CD4-positive, alpha-beta T cell treated with Interleukin-4 for 4 hours (primary cell): ENCODE measurements at regions not wholly inside any gene's neighbourhood (a gene's known extent, or its start where the extent isn't known, plus 50 kb on each side); places are given as distances from the start of the nearest gene placed in this dataset.
"Not testable (repeated sequence)": the region's sequence is repeated elsewhere in the genome, so short reads cannot be mapped to it uniquely, and the experiment has no call there.

ENCODE experiments used
- DNase-seq: peaks from one replicate; pipeline ENCODE4 v3.0.0-alpha.2; 2020

DNA sequence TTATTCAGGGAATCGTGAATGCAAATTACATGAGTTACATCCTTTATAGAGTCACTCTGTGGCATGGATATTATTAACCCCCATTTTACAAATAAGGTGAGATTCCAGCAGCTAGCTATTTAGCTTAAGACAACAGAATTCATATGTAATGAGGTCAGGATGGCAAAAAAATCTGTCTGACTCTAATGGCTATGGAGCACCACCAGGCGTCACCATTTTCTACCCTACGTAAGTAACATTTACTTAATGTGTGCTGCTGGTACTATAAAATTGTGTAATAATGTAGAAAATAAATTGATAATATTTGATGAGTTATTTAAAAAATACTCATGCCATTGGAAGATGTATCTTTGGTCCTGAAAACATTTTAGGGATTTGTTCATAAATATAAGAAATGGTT, 2040.1 kb upstream of the LRRTM1 start:
- DNase-seq, result no peak

GRCh38 chr2:82342356-82342755, 2037.8 kb upstream of the LRRTM1 start:
- no peak for DNase-seq

DNA sequence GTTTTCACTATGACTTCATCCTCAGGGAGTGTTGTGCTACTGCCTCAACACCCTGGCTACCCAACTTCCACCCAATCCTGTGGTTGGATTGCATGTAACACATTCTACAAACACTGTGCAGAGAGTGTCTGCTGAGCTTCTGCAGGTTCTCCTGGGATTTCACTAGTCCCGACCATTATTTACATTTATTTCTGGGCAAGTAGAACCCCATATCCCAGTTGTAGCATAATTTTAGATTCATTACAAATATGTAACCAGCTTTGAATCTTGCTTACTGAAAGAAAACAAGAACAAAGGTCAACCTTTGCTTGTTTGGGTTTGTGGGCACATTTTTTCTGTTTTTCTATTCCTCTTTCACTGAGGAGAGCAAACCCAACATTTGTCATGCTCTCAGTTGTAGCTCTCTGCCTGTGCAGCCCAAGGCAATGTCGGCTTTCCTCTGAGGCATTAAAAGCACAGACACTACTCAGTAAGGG, 2036.1 kb upstream of the LRRTM1 start:
- DNase-seq, result no peak

GRCh38 chr2:82339805-82340204, 2035.3 kb upstream of the LRRTM1 start:
- DNase-seq, result no peak

DNA sequence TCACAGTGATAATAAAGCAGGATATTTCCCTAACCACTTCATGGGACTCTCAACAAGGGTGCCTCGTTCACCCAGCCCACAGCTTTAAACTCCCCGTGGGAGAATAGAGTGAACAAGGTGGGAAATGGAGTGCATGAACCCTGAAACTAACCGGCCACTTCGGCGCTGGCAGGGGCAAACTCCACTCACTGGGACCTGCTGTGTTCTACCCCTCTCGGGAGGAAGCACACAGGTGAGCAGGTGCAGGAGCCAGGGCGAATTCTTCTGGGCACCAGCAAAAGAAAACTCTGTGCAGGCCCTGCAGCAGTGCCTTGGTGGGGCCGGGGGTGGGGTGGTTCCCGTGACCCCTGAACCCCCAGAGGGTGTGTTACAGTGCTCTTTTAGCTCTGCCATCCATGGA, 2029.1 kb upstream of the LRRTM1 start:
- no peak for DNase-seq

DNA sequence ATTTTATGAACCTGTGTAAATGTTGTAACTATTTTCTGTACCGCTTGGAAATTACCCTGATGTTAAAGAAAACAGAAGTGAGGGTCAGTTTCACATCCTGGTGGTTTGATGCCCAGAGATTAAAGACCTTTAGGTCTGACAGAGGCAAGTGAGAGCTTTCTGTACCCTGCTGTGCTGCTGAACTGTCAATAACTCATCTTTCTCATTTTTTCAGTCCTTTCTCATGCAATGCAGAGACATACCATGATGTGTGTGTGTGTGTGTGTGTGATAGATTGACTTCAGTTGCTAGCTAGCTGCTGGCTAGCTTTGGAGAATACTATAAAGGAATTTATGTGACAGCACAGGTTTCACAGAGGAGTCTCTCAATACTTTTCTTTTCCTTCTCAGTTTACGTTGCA, 2025.6 kb upstream of the LRRTM1 start:
- no peak for DNase-seq

GRCh38 chr2:82326180-82326767, 2021.7 kb upstream of the LRRTM1 start:
- not testable (repeated sequence) for DNase-seq

DNA sequence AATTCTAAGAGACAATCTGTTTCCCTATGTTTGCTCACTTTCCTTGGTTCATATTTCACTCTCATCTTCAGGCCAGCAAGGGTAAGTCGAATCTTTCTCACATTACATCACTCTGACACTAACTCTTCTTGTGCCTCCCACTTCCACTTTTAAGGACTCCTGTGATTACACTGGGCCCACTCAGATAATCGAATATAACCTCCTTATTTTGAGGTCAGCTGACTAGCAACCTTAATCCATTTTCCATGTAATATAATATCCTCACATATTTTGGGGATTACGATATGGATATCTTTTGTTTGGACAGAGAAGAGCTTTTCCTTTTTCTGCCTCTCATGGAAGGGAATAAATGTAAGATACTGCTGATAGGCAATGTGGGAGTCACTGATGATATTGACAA, 2015.7 kb upstream of the LRRTM1 start:
- DNase-seq, result no peak

GRCh38 chr2:82317012-82317411, 2012.5 kb upstream of the LRRTM1 start:
- no peak for DNase-seq

DNA sequence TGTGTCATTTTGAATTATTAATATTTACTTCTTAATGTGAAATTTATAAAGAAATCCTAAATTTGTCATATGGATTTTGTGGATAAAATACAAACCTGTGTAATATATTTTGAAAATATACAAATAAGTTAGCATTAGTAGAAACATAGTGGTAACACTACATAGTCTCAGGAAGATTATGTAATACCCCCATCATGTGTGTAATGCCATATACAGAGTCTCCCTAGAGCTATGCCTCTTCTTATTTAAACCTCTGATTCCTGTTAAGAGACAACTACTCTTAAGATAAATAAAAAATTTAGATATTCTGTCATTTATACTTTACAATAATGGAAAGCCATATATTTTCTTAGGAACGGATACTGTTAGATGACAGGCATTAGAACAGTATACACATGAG, 2012.0 kb upstream of the LRRTM1 start:
- no peak for DNase-seq

GRCh38 chr2:82314836-82315472, 2010.4 kb upstream of the LRRTM1 start:
- DNase-seq, result no peak

GRCh38 chr2:82307511-82307910, 2003.0 kb upstream of the LRRTM1 start:
- no peak for DNase-seq

DNA sequence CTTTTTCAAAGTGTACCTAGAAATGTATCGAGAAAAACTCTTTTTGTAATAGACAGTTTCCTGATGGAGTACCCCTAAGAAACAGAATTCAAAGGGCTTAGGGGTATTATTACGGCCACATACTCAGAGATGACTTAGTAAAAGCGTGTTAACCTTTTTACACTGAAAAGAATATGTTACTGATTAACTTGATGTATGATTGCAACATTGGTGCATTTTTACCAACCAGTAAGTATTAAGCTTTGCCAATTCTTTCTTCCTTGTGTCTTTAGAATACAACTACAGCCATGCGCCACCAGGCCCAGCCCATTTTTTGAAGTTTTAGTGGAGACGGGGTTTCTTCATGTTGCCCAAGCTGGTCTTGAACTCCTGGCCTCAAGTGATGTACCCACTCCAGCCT, 1997.0 kb upstream of the LRRTM1 start:
- no peak for DNase-seq

- no peak for DNase-seq
Observed at GRCh38 chr2:82289446-82289845, 1984.9 kb upstream of the LRRTM1 start.

GRCh38 chr2:82283075-82283474, 1978.5 kb upstream of the LRRTM1 start:
- DNase-seq, result no peak

DNA sequence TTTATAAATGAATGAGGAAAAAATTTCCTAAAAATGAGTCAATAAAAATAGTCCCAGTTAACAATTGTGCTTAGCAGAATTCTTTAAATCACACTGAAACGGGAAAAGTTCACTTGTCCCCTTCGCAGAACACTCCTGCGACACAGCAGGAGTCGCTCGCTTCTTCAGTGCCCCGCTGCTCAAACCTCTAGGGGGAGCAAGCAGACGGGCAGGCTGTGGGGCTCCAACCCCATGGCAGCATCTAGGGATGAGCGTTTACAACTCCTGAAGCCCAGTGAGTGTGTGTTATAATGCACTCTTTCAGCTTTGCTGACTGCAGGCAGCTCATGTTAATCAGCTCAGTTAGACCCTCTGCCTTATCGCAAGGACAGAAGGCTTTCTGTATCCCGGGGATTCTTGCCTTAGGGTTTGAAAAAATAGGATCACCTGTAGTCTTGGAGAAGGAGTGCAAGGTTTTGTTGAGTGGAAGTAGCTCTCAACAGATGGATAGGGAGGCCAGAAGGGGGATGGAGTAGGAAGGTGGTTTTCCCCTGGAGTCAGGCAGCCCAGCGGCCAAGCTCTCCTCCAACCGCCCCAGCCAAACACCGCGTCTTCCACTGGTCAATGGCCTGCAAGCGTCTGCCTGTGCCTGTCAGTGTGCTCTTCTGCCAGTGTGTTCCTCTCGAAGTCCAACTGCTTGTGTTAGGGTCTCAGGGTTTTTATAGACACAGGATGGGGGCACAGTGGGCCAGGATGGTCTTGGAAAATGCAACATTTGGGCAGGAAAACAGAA, 1977.7 kb upstream of the LRRTM1 start:
- DNase-seq, result no peak

- no peak for DNase-seq
Observed at GRCh38 chr2:82279367-82279766, 1974.8 kb upstream of the LRRTM1 start.

DNA sequence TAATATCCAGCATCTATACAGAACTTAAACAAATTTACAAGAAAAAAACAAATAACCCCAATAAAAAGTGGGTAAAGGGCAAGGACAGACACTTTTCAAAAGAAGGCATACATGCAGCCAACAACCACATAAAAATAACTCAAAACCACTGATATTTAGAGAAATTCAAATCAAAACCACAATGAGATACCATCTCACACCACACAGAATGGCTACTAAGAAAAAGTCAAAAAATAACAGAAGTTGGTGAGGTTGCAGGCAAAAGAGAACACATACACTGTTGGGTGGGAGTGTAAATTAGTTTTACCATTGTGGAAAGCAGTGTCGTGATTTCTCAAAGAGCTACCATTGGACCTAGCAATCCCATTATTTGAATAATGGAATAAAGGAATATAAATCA, 1973.9 kb upstream of the LRRTM1 start:
- no peak for DNase-seq

DNA sequence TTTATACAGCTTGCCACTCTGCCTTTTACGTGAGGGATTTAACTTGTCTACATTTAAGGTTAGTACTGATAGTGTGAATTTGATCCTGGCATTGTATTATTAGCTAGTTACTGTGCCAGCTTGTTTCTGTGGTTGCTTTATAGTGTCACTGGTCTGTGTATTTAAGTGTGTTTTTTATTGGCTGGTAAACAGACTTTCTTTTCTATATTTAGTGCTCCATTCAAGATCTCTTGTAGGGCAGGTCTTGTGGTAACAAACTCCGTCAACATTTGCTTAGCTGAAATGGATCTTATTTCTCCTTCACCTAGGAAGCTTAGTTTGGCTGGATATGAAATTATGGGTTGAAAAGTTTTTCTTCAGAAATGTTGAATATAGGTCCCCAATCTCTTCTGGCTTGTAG, 1971.0 kb upstream of the LRRTM1 start:
- no peak for DNase-seq

DNA sequence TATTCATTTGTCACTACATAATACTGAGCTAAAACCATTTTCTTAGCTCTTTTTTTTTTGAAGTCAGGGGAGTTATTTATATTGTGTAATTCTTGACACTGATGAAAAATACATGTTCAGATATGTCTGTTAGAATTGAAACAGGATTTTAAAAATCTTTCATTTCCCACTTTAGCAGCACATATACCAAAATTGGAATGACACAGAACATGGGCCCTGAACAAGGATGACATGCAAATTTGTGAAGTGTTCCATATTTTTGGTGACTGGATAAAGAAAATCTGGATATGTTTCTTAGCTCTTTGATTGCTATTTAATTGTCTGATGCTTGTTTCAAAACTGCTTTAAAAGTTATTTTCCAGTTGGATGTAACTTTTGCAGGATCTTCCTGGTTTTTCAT, 1963.9 kb upstream of the LRRTM1 start:
- DNase-seq, result no peak

DNA sequence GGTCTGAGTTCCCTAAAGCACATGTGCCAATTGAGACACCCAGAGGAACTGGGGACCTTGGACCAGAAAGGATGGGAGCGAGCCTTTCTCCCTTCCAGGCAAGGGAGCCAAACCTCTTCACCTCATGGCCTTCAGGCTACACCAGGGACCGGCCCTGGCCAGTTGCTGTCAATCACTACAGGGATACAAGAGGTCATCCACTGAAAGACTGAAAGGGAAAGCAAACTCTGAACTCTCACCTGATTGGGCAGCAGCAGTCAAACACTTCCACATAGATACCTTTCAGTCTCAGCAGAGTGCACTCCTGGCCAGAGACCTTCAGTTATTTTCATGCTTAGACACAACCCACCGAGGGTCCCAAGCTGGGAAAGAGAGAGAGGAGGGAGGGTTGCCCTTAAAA, 1956.0 kb upstream of the LRRTM1 start:
- DNase-seq, result no peak

- DNase-seq, result no peak
Observed at GRCh38 chr2:82259551-82259950, 1955.0 kb upstream of the LRRTM1 start.

DNA sequence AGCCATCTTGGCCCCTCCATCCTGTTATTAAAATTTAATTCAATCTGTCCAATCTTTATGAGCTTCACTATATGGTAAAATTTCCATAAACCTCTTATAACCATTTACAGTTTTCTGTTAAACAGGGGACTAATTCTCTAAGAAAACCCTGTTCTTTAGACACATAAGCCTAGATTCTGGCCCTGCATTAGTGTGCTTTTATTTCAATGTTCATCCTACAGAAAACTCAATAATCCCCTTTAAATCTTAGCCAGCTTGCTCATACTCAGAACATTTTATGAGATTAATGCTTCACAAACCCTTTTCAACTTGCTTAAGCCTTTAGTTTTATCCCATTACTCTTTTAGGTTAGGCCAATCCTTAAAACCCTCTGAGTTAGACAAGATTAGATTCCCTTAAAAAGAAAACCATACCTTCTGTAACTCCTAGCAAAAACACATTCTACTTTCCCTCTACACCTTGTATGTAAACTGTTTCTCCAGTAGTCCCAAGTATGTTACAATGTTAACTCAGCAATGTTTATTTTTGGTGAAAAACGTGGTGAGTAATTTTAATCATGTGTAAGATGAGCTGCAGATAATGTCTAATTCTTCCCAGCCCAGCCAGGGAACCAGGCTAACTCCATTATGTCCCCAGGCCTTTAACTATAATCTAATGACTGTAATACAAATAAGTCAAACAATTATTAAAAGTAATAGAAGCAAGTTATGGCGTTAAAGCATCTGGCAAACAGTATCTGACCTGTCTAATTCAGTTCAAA, 1953.4 kb upstream of the LRRTM1 start:
- no peak for DNase-seq
